Progenitor cell of endocrine pancreas (in vitro differentiated cells): ENCODE measurements at regions not wholly inside any gene's neighbourhood (a gene's known extent, or its start where the extent isn't known, plus 50 kb on each side); places are given as distances from the start of the nearest gene placed in this dataset.
"Not testable (repeated sequence)": the region's sequence is repeated elsewhere in the genome, so short reads cannot be mapped to it uniquely, and the experiment has no call there.

Experiments used
- DNase-seq: peaks from one replicate; pipeline ENCODE4 v3.0.0; 2021; ENCODE audit warnings: low spot score; ENCODE audit not compliant: unreplicated experiment
- H3K27ac Mint-ChIP-seq: 2 replicates; pipeline ENCODE4 v1.8.0; 2021; ENCODE audit warnings: mild to moderate bottlenecking, moderate library complexity, mixed read lengths
- H3K27me3 Mint-ChIP-seq: 2 replicates; pipeline ENCODE4 v1.8.0; 2021; ENCODE audit warnings: mixed read lengths
- H3K36me3 Mint-ChIP-seq: 2 replicates; pipeline ENCODE4 v1.8.0; 2022; ENCODE audit warnings: mixed read lengths; ENCODE audit not compliant: insufficient read depth
- H3K4me1 Mint-ChIP-seq: 2 replicates; pipeline ENCODE4 v1.8.0; 2021; ENCODE audit warnings: low read depth, mixed read lengths
- H3K4me3 Mint-ChIP-seq: 2 replicates; pipeline ENCODE4 v1.8.0; 2021; ENCODE audit warnings: low read depth, mild to moderate bottlenecking, moderate library complexity, mixed read lengths
- H3K9me3 Mint-ChIP-seq: 2 replicates; pipeline ENCODE4 v1.8.0; 2021; ENCODE audit warnings: low read depth, mixed read lengths
- CTCF ChIP-seq: fragments of 200-600 bp; sonication (generic); IDR thresholded peaks from one replicate; pipeline ENCODE4 v1.5.0; 2021; ENCODE audit warnings: antibody characterized with exemption, mild to moderate bottlenecking; ENCODE audit not compliant: unreplicated experiment

GRCh38 chr3:102727340-102727739 lies 292.5 kb downstream of the ZPLD1 start:
- no peak for TF ChIP-seq CTCF
- no peaks in the 10 kb centered on the region for H3K27me3 Mint-ChIP-seq
- H3K4me1 Mint-ChIP-seq, result no peaks in the 10 kb centered on the region
- no peaks in the 10 kb centered on the region for H3K36me3 Mint-ChIP-seq
- H3K27ac Mint-ChIP-seq, result no peak overlapping the region
- DNase-seq, result no peak
- no peak overlapping the region for H3K4me3 Mint-ChIP-seq
- H3K9me3 Mint-ChIP-seq, result no peaks in the 10 kb centered on the region

DNA sequence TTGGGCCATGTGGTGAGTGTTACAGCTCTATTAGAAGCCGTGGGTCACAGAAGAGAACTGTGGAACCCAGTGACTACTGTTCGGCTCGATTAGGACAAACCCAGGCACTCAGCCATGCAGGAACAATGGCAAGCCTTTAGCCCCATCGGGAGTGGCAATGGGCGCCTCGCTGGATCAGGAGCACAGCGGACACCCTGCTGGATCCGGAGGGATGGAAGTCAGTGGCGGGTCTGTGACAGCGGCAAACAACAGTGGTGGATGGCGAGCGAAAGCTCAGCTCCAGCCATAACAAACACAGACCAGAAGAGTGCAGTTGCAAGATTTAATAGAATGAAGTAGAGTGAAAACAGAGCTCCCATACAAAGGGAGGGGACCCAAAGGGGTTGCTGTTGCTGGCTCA lies 297.8 kb downstream of the ZPLD1 start:
- H3K4me3 Mint-ChIP-seq, H3K27ac Mint-ChIP-seq, DNase-seq, H3K27me3 Mint-ChIP-seq, H3K36me3 Mint-ChIP-seq, H3K4me1 Mint-ChIP-seq, H3K9me3 Mint-ChIP-seq: not testable (repeated sequence)

GRCh38 chr3:102733791-102734563 lies 299.2 kb downstream of the ZPLD1 start:
- no peak overlapping the region for H3K4me3 Mint-ChIP-seq
- no peaks in the 10 kb centered on the region for H3K36me3 Mint-ChIP-seq
- no peak overlapping the region for H3K27ac Mint-ChIP-seq
- TF ChIP-seq CTCF, result no peak
- no peaks in the 10 kb centered on the region for H3K9me3 Mint-ChIP-seq
- DNase-seq, result no peak
- H3K27me3 Mint-ChIP-seq, result no peaks in the 10 kb centered on the region
- no peaks in the 10 kb centered on the region for H3K4me1 Mint-ChIP-seq

DNA sequence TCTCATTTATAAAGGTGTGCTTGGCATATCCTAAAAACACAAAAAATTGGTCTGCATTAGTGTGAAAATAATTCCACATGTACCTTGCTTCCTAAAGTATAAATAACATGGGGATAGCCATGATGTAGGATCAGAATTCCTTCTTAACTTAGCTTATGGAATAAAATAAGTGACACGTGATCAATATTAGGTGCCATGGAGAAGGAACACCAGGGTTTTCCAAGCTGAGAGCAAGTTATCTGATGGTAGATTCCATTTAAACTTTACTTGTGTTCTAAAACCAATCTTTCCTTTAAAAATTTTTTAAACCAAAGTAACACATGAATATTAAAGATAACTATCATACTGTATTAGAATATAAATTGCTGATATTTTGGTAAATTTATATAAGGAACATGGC lies 300.5 kb downstream of the ZPLD1 start:
- Mint-ChIP-seq H3K36me3 (no peaks in the 10 kb centered on the region), H3K27ac (no peak overlapping the region), H3K9me3 (no peaks in the 10 kb centered on the region), H3K4me1 (no peaks in the 10 kb centered on the region), H3K4me3 (no peak overlapping the region), H3K27me3 (no peaks in the 10 kb centered on the region)
- no peak for TF ChIP-seq CTCF
- DNase-seq, result no peak

DNA sequence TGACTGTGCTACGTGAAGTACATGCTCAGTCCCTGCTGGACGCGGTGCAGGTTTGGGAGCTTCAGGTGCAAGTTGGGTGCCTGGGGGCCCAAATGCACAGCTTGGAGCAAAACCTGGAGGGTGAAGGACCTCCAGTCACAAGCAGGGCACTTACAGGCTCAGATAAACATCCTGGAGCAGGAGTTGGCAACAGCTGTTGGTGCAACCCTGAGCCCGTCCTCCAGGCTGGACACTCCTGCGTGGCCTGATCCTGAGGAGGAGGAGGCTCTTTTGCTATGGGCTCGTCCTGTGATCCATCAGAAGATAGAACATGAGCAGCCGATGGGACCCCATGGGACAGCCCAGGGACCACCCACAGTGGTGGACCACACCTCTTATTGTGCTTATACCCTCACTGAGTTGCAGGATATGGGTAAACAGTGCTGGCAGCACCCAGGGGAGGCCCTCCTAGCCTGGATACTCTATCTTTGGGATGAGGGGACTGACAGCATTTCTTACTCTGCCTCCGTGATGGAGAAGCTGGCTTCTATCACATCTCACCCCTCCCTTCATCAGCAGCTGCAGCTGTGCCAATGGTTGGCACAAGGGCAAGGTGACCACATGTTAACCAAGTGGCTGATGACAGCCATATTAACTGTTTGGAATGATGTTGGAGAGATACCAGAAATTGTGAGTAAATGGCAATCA lies 301.6 kb downstream of the ZPLD1 start:
- no peak for DNase-seq
- Mint-ChIP-seq H3K27me3 (no peaks in the 10 kb centered on the region), H3K9me3 (no peaks in the 10 kb centered on the region), H3K27ac (no peak overlapping the region), H3K4me3 (no peak overlapping the region), H3K36me3 (no peaks in the 10 kb centered on the region), H3K4me1 (no peaks in the 10 kb centered on the region)
- TF ChIP-seq CTCF, result no peak

DNA sequence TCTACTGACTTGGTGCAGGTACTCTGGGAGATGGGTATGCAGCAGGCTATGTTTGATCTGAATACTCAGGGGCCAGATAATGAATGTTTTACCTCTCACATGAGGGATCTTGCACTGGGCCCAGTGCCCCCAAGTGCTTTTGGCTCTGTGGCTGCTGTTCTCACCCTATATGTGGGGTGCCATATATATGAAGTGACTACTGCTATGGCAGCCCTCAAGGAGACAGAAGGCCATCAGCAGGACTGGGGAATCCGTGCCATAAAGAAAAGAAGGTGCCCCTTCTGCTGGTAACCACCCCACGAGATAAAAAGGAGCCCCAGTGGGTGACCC lies 302.1 kb downstream of the ZPLD1 start:
- Mint-ChIP-seq H3K36me3 (no peaks in the 10 kb centered on the region), H3K4me3 (no peak overlapping the region), H3K9me3 (no peaks in the 10 kb centered on the region), H3K27me3 (no peaks in the 10 kb centered on the region), H3K4me1 (no peaks in the 10 kb centered on the region), H3K27ac (no peak overlapping the region)
- no peak for DNase-seq
- no peak for TF ChIP-seq CTCF
